CD4-positive, alpha-beta T cell treated with Interleukin-17A for 4 hours (primary cell): ENCODE measurements at regions not wholly inside any gene's neighbourhood (a gene's known extent, or its start where the extent isn't known, plus 50 kb on each side); places are given as distances from the start of the nearest gene placed in this dataset.

Experiments
- DNase-seq: peaks from one replicate; pipeline ENCODE4 v3.0.0-alpha.2; 2020; ENCODE audit warnings: mixed read lengths

GRCh38 chr4:17168571-17168970 is 270.1 kb upstream of the LDB2 start:
- no peak for DNase-seq

DNA sequence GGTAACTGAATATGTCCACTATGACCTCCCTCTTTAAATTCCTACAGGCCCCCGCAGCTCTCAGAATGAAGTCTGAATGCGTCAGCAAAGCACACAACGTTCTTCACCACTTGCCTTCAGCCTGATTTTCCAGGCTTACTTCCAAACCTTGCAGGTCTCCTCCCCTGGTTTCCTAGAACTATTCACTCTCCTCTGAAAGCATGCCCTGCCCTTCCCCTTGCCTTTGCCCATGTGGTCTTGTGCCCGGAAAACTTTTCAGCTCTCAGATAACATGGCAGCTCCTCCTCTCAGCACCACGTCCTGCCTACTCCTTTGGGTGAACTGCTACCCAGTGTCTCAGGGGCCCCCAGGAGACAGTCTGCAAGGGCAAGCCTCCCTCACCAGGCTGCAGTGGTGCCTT is 268.5 kb upstream of the LDB2 start:
- no peak for DNase-seq

- no peak for DNase-seq
These were observed 266.8 kb upstream of the LDB2 start for GRCh38 chr4:17165286-17165685.

GRCh38 chr4:17164666-17165065 is 266.2 kb upstream of the LDB2 start:
- no peak for DNase-seq

DNA sequence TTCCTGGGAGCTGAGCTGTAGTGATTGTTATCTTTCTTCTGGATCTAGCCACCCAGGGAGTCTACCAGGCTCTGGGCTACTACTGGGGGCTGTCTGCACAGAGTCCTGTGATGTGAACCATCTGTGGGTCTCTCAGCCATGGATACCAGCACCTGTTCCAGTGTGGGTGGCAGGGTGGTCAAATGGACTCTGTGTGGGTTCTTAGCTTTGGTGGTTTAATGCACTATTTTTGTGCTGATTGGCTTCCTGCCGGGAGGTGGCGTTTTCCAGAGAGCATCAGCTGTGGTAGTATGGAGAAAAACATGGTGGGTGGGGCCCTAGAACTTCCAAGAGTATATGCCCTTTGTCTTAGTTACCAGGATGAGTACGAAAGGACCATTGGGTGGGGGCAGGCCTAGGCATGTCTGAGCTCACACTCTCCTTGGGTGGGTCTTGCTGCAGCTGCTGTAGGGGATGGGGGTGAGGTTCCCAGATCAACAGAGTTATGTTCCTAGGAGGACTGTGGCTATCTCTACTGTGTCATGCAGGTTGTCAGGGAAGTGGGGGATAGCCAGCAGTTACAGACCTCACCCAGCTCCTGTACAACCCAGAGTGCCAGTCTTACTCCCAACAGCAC is 264.8 kb upstream of the LDB2 start:
- no peak for DNase-seq

DNA sequence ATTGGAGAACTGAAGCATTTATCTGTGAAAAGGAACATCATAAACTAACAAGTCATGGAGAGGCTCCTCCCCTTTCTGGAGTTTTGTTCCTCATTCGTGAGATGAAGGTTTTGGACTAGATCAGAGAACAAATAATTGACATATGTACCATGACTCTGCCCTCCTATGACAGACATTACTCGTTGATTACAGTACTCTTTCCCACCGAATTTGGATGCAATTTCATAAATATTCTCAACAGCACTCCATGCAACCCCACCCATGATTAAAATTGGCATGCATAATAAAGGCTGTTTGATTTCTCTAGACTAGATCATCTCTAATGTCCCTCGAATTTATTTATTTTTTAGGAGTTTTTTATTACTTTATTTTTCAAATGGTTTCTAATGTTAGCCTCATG is 258.9 kb upstream of the LDB2 start:
- DNase-seq = no peak

- no peak for DNase-seq
These were observed 257.0 kb upstream of the LDB2 start for GRCh38 chr4:17155486-17155885.

DNA sequence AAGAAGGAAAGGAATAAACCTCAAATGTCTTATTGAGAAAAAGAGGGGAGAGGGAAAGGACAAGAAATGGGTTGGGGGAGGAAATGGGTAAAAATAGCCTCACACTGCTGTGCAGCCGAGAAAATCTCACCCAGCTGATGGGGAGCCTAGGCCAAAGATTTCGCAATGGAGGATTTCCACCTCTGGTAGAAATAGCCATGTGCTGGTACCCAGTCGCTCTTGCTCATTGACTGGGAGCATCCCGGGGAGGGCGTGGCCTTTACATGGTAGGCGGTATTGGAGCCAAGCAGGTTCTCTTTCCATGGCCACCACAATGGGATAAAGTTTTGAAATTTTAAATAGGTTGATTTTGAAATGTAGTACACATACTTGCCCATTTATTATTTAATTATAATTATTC is 255.1 kb upstream of the LDB2 start:
- DNase-seq = no peak

DNA sequence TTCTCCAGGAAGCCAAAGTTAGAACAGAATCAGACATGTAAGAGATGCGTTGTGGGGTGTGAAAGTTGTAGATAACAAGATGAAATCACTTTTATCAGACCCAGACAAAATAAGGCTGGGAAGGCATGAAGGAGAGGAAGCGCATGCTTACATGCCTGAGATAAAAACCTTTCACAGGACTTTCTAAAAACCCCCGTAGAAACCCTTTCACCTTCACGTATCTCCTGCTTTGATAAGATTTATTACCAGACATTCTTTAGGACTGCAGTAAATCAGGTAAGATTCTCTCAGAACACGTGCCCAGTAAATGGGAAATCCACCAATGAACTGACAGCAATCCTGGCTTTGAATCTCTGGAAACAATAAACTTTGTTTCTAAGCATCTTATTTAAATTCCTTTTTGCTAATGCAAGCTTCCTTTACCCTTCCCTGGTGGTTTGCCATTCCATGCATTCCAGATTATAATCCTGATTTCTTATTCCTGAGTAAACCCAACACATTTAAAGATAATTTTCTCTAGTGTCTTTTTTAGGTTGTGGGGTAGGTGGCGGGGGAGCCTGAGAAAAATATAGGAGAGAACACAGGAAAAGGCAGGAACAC is 254.6 kb upstream of the LDB2 start:
- DNase-seq = no peak

DNA sequence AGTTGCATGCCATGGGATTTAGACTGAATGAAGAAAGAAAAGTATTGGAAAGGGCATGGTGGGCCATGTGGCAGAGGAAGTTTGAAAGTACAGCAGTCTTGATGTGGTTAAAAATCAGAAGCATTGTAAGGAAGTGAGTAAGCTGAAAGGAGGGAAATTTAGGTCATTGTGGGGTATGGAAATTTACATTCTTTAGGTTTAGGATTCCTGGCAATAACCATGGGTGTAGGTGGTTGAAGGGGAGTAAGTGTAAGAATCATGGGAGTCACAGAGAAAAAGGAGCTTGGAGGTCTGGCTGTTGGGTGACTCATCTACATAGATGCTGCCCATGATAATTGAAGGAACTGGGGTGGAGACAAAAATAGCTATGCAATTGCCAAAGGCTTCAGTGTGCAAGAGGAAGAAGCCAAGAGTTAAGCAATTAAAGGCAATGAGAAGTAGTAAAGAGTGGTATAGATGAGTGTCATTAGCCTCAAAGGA is 243.8 kb upstream of the LDB2 start:
- DNase-seq = no peak

- no peak for DNase-seq
These were observed 240.4 kb upstream of the LDB2 start for GRCh38 chr4:17138847-17139246.

DNA sequence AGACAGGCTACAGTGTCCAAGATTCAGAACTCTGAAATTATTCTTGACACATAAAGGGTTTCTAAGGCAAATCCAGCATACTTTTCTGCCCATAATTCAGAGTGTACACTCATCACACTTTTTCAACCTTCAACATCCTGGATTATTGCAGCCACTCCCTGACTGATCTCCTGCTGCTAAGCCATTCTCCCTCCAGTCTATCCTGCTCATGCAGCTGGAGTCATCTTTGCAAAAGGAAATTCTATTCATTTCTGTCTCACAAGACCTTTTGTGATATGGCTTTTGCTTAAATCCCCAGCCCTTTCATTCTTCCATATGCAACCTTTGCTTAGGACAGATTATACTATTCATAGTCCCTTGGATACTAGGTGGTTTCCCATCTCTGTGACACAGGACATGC is 236.1 kb upstream of the LDB2 start:
- no peak for DNase-seq

GRCh38 chr4:17134100-17134499 is 235.7 kb upstream of the LDB2 start:
- no peak for DNase-seq

DNA sequence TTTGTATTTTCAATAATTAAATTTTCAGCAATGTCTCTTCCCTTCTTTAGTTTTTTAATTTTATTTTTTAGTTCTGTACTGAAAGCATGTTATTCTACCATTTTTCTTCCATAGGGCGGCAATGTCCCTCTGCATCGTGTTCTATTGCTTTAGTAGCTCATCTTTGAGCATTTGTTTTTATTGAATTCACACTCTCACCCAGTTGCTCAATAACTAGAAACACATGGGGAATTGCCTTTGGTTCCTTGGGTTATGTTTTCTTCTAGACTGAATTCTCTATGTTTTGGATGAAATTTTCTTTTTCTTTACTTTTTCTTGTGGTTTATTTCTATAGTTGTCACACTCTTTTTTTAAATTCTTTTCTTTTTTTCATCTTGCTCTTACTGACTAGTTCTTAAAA is 233.8 kb upstream of the LDB2 start:
- DNase-seq = no peak

GRCh38 chr4:17128268-17128667 is 229.8 kb upstream of the LDB2 start:
- DNase-seq = no peak

- no peak for DNase-seq
These were observed 228.0 kb upstream of the LDB2 start for GRCh38 chr4:17126321-17126966.

GRCh38 chr4:17124767-17125166 is 226.3 kb upstream of the LDB2 start:
- DNase-seq = no peak

- DNase-seq = no peak
These were observed 222.3 kb upstream of the LDB2 start for GRCh38 chr4:17120761-17121160.

DNA sequence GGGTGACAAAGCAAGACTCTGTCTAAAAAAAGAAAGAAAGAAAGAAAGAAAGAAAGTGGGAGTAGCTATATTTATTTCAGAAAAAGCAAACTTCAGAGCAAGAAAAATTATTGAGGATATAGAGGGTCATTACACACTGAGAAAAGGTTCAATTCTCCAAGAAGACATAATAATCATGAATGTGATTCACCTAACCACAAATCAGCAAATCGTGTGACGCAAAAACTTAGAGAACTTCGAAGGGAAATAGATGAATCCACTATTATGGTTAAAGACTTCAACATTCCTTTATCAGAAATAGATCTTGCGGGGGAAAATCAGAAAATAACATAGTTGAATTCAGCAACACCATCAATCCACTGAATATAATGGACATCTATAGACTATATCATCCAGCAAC is 219.3 kb upstream of the LDB2 start:
- no peak for DNase-seq

DNA sequence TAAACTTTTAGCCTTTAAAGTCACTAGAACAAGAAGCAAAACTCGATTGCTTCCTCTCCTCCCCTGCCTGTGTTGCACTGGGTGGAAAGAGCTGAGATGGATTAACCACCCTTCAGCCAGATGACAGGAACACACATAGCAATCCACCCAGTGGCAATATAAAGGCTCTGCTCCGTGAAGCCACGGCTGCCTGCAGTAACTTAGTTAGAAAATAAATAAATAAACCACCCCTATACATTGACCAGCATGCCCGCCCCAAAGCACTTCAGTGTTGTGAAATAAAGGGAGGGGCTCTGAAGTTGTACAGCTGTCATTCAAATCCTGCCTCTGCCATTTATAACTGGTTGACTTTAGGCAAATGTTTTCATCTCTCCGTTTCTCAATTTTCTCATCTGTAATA is 217.1 kb upstream of the LDB2 start:
- DNase-seq = no peak

DNA sequence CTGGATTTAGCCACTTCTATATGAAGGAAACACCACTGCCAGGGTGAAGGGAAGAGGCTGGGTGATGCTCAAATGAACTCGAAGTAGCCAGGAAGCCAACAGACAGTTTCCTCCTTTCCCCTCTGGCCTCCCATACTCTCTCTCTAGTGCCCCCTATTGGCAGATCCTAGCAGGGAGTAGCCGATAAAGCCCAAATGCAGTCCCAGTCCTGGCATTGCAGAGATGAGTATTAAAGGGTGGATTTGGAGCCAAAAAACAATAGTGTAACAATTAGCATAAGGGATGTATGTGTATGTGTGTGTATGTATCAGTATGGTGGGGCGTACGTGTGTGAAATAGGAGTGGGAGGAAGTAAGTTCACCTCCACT is 213.8 kb upstream of the LDB2 start:
- DNase-seq = no peak

DNA sequence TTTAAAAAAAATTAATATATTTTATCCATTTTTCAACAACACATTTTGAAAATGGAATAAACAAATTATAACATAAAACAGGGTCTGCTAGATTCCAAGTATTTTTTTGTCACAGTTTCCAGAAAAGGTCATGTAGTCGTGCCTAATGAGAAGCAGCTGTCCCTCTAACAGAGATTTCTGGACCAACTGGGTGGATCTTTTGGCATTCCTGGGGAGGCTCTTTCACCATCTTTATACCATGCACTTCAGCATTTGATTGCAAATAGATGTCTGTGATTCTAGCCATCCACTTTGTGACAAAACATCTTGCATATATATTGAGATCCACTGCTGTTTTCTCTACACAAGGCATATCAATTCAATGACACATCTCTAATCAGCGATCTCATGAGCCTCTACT is 210.7 kb upstream of the LDB2 start:
- no peak for DNase-seq

DNA sequence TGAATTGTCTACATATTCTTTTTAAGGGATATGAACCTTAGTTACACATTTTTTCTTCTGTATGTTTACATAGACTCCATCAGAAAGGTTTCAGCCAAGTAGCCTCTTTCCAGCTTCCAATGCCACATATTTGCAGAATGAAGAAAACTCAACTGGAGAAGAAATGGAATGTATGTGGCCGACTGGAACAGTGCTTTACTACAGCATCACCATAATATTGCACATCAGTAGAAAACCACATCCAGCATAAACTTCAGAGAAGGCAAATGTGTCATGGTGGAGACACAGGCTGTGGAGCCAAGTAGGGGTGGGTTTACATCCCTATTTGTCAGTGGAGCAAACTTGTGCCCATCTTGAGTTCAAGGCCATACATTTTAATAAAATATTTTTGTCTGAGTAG is 204.8 kb upstream of the LDB2 start:
- DNase-seq = no peak

GRCh38 chr4:17098996-17099395 is 200.6 kb upstream of the LDB2 start:
- DNase-seq = no peak

DNA sequence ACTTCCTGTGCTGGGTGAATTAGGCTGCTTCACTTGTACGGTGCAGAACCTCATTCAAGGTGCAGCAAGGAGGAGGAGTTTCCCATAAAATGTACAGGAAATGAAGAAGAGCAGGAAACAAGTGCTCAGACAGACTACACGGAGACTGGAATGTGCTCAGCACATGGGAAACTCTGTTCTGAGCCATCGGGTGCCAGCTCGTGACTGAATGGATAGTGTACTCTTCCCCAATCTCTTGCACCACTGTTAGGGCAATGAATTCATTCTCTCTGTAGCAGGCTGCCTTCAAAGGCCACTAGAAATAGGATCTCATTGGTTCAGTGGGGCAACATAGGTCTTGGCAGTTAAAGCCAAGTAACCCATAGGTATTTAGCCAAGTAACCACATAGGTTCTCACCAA is 200.0 kb upstream of the LDB2 start:
- DNase-seq = no peak
